Fibroblast of skin of right biceps (primary cell): ENCODE measurements at regions not wholly inside any gene's neighbourhood (a gene's known extent, or its start where the extent isn't known, plus 50 kb on each side); places are given as distances from the start of the nearest gene placed in this dataset.
A peak's percentile ranks its signal among the peaks of the same experiment; 100 is the strongest.
"Not testable (repeated sequence)": the region's sequence is repeated elsewhere in the genome, so short reads cannot be mapped to it uniquely, and the experiment has no call there.

Source experiments
- DNase-seq: peaks from one replicate; pipeline ENCODE4 v3.0.0-alpha.2; 2013

DNA sequence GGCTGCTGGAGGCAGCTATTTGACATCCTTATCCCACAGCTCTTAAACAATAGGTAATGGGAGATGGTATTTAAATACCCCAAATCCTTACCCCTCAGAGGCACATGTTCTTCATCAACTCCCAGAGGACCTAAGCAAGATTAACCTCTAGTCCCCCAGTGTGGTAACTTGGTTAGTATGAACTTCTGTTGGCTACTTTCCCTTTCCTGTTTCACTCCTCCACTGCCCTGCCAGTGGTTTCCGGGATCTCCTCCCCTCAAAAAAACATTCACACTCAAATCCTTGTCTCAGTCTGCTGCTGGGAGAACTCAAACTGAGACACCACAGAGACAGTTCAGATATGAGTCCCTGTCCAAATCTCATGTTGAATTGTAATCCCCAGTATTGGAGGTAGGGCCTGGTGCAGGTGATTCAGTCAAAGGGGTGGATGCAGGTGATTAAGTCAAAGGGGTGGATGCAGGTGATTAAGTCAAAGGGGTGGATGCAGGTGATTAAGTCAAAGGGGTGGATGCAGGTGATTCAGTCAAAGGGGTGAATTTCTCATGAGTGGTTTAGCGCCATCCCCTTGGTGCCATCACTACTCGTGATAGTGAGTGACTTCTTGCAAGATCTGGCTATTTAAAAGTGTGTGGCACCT lies 335.0 kb upstream of the CTNNB1 start:
- no peak for DNase-seq

GRCh38 chr3:40864915-40865314 lies 334.4 kb upstream of the CTNNB1 start:
- DNase-seq, result no peak

- no peak for DNase-seq
Observed at GRCh38 chr3:40867797-40868196, 331.5 kb upstream of the CTNNB1 start.

- DNase-seq, result no peak
Observed at GRCh38 chr3:40869013-40869412, 330.3 kb upstream of the CTNNB1 start.

DNA sequence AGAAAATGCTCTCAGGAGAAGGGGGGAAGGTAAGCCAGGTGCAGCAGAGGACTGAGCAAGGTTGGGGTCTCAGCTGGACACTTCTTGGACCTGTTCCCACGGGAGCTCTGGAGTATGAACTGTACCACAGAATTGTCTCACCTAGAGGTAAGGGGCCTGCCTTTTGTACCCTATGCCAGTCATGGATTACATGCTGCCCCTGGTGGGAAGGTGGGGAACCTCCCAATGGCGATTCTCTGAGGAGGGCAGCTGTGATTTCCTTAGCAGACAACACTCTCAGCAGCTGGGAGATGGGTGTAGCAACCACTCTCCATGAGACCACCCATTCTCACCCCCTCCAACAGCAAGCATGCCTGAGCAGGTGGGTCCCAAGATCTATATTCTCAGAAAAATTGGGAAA lies 329.4 kb upstream of the CTNNB1 start:
- DNase-seq, result no peak

DNA sequence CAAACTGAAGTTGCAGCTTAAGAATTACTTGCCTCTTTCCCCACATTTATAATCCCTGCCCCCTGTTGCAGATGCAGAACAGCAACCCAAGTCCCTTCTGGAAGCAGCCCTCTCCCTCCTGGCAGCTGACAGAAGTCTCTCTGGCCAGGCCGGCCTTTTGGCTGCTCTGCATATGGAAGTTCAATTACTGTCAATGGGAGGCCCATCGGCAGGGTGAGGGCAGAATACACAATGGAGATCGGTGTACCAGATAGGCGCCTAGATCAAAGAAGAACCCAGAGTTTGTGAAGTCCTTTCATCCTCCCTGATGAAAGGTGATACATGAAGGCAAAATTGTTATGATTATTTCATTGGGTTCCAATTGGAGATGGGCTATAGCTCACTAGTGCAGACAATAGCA lies 327.9 kb upstream of the CTNNB1 start:
- DNase-seq, result no peak

DNA sequence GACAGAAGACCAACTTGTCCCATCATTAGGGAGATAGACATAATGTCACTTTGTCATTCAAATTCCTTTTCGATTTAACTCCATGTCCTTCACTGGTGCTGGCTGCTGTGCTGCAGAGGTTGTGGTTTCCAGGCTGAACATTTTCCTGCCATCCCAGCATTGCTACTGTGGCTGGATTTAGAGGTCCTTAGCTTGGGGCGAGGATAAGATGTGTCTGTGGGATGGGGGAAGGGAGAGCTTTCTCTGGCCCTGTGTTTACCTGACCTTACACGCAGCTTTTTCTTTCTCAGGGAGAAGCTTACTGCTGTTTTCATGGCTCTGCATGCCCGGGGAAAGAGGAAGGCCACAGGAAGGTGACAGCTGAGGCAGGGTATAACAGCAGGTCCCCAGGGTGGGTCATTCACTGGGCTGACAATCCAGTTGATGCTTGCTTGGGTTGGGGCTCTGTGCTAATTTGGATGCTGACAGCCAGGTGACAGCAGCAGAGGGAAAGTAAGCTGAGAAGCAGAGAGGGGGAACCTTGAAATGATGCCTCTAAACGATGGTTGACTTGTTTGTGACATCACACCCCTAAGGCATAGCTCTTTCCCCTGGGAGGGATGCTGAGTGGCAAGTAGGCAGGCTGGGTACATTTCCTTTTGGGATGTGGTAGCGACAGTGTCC lies 326.9 kb upstream of the CTNNB1 start:
- no peak for DNase-seq

DNA sequence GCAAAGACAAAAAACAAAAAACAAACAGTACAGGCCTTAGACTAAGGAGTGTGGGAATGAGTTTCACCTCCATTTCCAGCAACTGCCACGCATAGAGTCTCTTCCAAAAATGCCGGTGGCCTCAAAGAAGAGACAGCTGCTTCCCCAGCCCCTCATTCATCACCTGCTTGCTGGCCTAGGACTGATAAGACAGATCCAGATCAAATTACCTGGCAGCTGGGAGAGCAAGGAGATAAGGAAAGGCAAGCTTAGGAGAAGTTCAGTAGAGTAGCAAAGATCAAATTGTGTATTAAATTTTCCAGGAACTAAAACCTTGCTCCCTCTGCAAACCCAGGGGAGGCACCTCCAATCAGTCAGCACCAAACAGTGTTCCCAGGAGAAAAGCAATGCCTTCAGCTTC lies 325.8 kb upstream of the CTNNB1 start:
- DNase-seq, result no peak

DNA sequence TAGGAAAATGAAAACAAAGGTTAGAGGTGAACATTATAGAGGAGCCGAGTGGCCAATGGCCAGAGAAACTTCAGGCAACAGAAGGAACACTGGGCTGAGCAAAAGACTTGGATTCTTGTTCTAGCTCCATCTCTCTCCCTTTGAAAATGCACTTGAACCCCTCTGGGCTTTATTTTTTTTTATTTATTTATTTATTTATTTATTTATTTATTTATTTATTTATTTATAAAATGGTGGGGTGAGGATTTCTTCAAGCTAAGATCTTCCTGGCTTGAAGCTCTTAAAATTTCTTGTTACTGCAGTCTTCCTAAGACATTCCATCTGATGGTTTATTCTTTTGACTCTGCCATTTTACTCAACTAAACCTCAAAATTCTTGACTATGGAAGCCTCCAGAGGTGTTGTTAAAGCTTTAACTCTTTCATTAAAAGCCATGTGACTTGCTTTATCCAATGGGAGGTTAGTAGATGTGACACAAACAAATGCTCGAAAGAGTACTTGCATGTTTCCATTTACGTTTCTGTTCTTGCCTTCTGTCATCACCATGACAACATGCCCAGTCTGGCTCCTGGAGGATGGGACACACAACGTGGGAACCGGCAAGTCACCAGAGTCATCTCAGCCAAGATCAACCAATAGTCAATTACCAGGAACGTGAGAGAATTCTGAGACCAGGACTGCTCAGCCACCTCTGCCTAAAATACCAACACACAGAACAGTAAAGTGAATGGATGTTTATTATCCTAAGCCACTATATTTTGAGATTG lies 325.2 kb upstream of the CTNNB1 start:
- no peak for DNase-seq

DNA sequence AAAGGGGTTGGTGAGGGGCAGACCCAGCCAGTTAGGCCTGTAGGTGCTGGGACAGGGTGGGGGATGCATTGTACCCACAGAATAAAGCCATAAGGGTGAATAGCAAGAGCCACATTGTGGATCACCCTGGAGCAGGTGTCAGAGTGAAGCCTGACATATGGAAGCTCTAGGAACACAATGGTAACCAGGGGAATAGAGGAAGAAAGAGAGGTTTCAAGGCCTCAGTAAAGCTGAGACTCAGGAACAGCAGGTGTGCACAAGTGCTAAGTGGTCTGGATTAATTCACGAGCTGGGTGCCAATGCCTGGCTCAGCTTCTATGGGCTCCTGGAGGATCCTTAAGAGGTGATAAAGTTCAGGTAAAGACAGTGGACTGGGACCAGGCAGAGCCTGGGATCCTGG lies 323.7 kb upstream of the CTNNB1 start:
- no peak for DNase-seq

DNA sequence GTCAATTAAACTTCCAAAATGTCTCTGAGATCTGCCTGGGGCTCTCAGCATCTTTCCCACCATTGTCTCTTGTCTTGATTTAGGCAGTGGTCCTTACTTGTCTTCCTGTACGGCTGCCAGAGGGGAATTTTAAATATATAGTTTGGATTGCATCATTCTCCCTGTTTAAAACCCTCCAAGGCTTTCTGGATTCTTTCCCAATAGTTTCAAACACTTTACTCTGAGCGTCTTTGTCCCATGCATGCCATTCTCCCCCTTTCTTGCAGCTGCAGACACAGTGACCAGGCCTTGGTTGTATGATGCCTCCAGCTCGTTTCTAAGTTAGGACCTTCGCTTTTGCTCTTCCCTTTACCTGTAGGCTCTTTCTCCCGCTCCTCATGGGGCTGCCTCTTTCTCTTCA lies 323.3 kb upstream of the CTNNB1 start:
- no peak for DNase-seq

- no peak for DNase-seq
Observed at GRCh38 chr3:40876496-40876895, 322.8 kb upstream of the CTNNB1 start.

DNA sequence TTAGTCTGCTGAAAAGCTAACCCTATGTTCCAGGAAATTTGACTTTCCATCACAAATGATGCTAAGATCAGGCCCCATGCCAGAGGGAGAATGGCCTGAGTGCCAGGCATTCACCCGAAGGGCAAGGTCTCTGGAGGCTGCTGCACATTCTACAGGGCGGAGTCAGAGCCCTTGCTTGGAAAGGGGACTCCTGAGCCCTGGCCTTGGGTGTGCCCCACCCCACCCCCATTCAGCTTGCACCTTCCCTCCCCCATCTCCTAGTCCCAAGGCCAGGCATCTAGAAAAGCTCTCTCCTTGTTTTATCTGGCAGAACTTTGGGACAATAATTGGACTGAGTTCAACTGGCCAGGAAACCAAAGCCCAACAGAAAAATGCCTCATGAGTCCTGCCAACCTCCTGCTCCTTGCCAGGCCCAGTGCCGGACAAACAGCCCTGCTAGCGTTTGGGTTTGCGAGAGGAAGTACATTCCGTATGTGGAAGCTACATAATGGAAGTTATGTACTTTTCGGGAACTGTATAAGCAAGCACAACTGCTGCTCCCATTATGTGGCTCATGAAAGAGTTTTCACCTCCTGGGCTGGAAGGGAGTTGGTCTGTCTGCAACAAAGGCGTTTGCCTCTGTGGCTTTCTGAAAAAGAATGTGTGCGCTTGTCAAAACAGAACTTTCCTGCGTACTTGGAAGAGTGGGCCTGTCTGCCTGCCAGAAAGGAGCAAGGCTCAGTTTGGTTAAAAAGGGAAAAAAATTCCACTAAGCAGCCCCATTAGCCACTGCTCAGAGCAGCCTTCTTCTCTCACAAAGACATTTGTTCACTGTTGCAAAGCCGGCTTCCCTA lies 321.5 kb upstream of the CTNNB1 start:
- DNase-seq, result peak; percentile 44

DNA sequence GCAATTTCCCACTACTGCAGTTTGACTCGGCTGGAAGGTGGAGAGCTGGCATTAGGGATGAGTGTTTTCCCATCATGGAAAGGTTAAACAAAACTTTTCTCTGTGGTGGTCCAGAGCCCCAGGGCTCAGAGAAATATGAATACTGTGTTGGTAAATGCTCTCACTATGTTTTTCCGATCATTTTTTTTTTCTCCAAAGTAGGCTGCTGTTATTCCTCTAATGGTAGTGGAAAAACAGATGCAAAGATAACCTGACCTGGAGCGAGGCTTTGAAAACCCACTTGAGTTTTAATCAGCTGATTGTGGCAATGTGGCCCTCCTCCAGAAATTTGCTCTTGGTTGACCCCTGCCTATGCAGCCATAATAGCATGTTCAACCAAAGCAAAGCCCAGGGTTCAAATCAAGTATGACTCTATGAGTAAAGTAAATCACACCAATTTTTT lies 320.8 kb upstream of the CTNNB1 start:
- no peak for DNase-seq

GRCh38 chr3:40885430-40885829 lies 313.9 kb upstream of the CTNNB1 start:
- no peak for DNase-seq

- DNase-seq, result no peak
Observed at GRCh38 chr3:40886660-40887425, 312.5 kb upstream of the CTNNB1 start.

- DNase-seq, result no peak
Observed at GRCh38 chr3:40891186-40891585, 308.1 kb upstream of the CTNNB1 start.

DNA sequence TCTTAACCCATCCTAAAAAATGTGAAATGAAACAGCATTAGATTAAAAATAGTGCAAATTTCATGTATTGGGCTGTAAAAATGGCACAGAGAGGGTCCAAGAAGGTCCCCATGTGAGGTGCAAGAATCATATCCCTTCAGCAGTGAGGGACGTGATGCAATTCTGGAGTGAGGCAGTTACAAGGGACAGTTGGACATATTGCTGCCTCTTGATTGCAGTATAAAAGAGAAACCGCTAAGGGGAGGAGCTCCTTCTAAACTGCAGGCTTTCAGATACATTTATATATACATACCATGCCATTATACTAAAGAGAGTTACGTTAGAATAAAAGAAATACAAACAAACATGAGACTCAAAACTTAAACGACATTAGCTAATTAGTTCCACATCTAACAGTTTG lies 304.2 kb upstream of the CTNNB1 start:
- no peak for DNase-seq

GRCh38 chr3:40899286-40899712 lies 300.0 kb upstream of the CTNNB1 start:
- peak; percentile 57 for DNase-seq

DNA sequence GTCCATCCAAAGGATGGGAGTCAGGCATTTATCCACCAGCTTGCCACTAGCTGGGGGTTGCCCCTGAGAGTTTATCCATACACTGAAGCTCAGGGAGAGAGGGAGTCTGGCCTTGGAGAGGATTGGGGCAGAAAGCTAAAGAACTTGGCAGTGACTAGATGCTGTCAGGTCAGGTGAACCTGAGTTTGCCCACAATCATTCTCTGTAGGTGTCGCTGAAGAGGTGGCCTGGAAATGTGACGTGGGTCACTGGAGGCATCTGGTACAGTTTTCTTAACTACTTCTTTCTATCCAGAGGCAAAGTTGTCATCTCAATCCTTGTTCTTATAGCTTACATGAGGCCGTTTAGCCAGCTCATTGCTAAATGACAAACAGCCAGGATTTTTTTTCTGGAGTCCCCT lies 298.0 kb upstream of the CTNNB1 start:
- DNase-seq, result no peak

GRCh38 chr3:40901796-40902195 lies 297.5 kb upstream of the CTNNB1 start:
- DNase-seq, result no peak

DNA sequence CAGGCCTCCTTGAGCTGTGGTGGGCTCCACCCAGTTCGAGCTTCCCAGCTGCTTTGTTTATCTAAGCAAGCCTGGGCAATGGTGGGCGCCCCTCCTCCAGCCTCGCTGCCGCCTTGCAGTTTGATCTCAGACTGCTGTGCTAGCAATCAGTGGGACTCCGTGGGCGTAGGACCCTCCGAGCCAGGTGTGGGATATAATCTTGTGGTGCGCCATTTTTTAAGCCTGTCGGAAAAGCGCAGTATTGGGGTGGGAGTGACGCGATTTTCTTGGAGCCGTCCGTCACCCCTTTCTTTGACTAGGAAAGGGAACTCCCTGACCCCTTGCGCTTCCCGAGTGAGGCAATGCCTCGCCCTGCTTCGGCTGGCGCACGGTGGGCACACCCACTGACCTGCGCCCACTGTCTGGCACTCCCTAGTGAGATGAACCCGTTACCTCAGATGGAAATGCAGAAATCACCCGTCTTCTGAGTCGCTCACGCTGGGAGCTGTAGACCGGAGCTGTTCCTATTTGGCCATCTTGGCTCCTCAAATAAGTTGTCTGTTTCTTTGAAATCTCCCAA lies 291.3 kb upstream of the CTNNB1 start:
- DNase-seq, result not testable (repeated sequence)
